Hematopoietic multipotent progenitor cell treated with erythropoietin and hydrocortisone succinate and interleukin-3 and kit ligand, for 8 days (in vitro differentiated cells): ENCODE measurements at regions not wholly inside any gene's neighbourhood (a gene's known extent, or its start where the extent isn't known, plus 50 kb on each side); places are given as distances from the start of the nearest gene placed in this dataset.
"Not testable (repeated sequence)": the region's sequence is repeated elsewhere in the genome, so short reads cannot be mapped to it uniquely, and the experiment has no call there.

ENCODE experiments used
- DNase-seq: peaks from one replicate; pipeline ENCODE4 v3.0.0-alpha.2; 2015

DNA sequence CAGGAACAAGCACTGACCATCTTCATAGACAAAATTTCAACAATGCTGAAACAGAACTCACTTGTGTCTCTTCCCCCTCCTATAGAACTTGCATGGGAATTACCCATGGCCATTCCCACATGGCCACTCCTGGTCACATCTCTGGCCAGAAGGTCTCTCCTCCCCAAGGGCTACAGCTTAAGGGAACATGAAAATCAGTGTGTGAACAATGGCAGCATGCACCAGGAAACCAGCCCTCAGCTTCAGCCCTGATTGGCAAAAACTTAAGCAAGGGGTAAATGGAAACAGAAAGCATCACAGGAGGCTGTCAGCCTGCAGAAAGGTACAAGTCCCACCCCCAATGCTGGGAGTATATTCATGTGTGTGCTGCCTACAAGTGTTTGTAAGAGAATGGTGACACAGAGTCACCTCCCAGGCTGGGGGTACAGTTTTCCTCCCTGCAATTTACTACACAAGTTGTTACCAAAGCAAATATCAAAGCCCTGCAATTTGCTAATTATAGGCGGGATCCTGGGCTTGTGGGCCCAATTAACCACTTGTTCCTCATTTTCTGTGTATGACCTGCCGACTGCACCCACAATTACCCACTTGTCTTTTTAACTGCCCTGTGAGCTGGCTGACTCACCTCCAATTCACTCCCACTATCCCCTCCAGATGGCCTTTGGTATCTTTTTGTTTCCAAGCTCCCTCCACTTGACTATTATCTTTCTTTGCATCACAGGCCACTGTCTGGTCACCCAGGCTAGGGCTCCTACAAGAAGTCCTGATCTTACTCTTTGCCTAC is 84.4 kb upstream of the HES1 start:
- DNase-seq, result peak; percentile 20

DNA sequence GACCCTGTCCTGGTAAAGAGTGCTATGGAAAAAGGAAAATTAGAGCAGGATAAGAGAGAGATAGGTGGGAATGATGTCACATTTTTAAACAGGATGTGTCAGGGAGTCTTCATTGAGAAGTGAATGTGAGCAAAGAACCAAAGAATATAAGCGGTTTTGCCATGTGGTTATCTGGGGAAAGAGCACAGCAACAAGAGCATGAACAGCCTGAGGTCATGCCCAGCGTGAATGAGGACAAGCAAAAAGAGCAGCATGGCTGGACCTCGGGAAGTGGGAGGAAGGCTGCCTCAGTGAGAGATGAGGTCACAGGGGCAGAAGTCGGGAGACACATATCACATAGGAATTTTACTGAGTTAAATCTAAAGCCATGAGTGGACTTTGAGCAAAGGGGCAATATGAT is 82.8 kb upstream of the HES1 start:
- no peak for DNase-seq

DNA sequence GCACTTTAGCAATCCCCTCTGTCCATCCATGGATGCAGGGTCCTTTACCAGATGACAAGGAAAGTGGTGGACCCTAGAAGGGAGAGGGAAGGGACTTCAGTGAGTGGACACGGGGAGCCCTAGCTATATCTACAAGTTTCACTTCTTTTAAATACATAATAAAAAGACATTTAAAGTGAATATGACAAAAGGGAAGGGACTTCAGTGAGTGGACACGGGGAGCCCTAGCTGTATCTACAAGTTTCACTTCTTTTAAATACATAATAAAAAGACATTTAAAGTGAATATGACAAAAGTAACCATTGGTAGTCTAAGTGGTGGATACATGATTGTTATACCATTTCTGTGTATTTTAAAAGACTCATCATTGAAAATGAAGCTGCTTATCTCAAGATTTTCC is 81.9 kb upstream of the HES1 start:
- no peak for DNase-seq

DNA sequence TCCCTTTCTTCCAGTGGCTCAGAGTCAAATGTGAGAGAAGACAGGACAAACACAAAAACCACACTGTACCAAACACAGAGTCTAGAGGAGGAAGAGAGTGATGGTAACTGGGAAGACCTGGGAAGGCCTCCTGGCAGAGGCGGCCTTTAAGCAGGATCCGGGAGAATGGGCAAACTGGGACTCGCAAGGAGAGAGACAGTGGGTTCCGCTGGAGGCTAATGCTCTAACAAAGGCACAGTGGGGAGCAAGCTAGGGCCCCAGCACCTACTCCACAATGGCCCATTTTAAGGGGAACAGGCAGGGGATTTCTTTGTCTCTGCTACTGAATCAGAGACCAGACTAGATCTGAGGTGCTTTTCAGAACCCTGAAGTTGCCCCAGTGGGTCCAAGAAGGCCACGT is 81.4 kb upstream of the HES1 start:
- DNase-seq, result no peak

DNA sequence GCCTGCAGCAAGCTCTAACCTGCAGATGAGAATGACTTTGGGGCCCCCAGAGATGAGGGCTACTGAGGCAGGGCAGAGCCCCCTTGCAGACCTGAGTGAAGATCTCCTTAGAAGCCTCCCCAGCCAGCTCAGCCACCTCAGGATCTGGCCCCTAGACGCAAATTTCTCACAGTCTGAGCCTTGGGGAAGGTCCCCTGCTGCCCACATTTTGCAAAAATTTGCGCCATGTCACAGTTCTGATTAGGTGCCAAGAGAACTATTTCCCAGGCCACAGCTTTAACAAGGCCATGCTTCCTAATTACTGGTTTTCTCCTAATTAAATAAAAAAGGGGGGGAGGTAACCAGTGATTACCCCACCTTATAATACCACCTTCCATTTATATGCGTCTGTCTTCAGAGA is 81.0 kb upstream of the HES1 start:
- DNase-seq, result no peak

DNA sequence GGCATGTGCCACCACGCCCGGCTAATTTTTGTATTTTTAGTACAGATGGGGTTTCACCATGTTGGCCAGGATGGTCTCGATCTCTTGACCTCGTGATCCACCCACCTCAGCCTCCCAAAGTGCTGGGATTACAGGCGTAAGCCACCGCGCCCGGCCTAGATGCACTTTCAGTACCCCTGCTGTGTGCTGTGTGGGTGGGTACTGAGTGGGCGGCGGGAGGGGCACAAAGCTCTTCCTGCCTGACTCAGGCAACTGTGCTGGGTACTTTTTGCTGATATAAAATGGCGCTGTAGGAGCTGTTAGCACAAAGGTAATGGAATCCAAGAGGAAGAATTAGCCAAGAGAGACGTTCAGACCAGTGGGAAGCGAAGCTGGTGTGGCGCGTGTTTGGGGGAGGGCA is 79.6 kb upstream of the HES1 start:
- DNase-seq, result not testable (repeated sequence)

DNA sequence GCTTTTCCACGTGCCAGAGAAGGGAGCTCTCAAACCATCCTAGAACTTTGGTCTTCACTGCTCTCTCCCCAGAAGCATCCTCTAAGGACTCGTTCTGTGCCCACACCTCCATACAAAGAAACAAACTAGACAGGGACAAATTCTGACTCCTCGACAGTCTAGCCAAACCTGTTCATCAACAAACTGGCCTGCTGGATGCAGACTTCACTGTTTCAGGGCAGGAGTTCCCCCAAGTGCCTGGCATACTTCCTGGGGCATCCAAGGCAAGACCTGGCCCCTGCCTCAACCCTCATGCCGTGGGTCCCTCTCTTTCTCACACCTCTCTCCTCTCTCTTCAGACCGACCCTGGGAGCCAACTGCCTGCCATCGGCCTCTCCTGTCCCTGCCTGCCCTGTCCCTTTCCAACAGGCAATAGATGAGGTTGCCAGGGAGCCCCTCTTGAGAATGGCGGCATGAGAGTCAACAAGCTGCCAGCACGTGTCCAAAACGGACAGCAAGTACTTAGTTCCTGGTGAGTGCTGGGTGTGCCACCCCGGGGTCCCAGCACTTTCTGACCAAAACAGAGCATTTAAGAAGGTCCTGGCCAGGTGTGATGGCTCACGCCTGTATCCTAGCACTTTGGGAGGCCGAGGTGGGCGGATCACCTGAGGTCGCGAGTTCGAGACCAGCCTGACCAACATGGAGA is 79.1 kb upstream of the HES1 start:
- no peak for DNase-seq

DNA sequence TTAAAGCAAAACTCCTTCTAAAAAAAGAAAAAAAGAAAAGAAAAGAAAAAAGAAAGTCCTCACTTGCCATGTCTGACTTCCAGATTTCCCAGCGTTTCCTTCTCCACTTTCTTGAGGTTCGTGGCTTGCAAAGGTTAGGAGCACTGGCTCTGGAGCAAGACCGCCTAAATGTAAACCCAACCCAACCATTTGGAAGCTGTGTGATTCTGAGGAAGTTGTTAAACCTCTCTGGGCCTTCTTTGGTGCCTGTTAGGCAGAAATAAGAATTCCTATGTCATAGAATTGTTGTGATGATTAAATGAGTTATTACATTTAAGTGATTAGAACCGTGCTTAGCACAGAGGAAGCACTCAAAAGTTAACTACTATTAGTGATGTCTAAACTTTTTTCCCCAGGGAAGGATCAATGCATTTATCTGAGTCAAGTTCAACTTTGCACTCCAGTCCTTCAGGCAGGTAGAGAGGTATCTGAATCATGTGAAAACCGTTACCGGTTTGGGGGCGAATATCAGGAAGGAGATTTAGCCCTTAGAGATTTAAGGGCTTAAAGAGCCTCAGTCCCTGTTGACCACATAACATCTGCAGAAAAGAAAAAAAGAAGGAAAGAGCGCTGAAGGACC is 78.3 kb upstream of the HES1 start:
- DNase-seq, result no peak

DNA sequence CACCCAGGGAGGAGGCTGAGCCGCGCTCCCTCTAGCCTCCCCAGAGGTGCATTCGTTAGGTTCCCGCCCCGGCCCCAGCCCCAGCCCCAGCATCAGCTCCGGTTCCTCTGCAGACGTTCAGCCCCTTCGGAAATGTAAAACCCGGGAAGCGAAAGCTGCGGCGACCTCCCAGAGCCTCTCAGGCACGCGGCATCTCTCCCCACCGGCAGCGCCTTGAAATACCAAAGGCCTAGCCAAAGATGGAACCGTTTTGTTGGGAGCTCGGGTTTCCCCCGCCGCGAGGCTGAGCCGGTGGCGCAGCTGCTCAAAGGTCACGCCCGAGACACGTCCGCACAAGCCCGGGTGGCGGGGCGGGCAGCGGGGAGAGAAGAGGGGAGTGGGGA is 77.8 kb upstream of the HES1 start:
- DNase-seq, result peak; percentile 9

DNA sequence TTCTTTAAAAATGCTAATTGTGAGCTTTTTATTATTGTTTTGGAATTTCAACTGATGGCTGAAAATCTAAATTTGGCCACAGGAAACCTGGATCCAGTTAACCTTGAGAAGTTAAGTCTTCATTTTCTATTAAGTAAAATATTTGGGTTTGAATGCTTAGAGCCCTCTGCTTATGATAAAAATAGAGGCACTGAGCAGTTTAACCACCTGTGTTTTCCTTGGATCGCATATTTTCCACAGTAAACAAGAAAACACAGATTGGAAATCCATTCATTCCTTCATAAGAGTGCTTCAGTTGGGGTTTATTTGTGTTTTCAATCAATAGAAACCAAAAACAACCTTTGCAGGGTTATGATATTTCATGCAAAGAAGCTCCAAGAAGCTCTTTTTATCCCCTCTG is 77.2 kb upstream of the HES1 start:
- no peak for DNase-seq

DNA sequence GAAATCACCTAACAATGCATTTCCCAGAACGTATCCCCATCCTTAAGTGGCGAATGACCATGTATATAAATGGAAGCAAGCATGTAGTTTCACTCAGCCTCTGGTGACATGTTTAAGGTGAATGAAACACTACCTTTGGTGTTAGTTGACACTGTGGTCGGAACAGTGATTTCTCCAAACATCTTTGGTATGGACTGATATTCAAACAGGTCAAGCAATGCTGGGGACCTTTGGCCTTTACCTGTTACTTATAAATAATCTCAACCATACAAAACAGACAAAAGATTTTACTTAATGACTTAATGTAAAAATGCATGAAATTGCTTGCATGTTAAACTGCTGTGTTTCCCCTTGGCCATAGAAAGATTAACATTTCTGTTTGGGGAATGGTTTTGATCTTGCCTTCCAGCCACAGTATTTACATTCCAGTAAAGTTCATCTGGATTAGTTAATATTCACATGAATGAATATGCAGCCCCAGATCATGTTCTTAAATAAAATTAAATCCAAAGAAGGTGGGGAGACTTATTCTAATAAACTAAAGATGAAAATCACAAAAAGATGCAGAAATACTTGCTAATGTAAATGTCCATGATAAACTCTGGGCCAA is 74.4 kb upstream of the HES1 start:
- DNase-seq, result no peak

DNA sequence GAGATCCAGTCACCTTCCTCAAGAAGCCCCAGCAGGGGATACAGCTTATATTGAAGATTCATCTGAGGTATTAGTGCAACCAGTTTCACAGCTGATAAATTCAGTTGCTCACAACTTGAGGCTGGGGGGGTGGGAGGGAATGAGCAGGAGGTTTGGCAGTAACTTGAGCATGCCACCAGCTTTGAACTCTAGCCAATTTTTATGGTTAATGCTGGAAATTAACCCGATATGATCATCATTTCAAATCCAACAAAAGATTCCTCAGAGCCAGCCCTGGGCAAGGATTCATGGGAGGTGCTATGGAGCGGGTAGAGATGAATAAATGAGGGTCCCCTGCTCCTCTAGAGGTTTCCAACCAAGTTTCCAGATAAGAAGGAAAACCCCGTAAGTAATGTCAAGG is 73.1 kb upstream of the HES1 start:
- no peak for DNase-seq

DNA sequence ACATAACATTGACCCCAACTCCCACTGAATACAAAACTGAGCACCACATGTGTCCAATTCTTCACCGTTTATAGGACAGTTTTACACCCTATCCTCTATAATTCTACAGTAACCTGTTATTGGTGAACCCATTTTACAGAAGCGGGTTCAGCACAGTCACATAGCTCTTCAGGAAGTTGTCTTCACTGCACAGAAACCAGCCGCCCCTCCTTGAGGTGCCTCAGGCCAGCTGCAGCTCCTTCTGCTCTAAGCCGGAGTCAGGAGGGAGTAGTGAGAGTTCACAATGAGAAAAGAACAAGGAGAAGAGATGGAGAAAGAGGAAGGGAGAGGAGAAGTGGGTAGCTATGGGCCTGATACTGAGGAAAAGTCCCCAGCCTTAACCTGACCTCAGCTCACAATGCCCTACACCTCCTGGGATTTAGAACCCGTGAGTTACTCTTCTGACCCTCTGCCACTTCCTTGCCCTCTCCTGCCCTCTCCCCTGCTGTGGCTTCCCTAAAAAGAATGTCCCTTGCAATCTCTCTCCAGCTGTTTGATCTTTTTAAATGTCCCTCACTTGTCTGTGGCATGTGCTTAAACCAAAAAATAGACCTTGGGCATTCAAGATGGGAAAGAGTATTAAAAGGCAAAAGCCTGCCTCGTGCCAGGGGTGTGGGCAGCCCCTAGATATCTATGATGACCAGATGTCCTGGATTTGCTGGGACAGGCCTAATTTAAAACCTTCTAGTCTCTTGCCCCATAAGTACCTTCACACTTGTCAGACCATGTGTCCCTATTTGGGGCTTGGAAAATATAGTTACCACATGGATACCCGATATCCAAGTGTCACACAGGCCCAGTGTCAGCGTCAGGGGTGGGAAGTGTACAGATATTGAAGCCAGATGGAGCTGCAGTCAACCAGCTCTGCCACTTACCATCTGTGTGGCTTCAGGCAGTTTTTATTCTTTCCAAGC is 71.3 kb upstream of the HES1 start:
- DNase-seq, result no peak

DNA sequence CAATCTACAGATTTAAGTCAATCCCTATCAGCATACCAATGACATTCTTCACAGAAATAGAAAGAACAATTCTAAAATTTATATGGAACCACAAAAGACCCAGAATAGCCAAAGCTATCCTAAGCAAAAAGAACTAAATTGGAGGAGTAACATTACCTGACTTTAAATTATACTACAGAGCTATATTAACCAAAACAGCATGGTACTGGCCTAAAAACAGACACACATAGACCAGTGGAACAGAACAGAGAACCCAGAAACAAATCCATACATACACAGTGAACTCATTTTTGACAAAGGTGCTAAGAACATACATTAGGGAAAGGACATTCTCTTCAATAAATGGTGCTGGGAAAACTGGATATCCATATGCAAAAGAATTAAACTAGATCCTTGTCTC is 68.6 kb upstream of the HES1 start:
- DNase-seq, result not testable (repeated sequence)

DNA sequence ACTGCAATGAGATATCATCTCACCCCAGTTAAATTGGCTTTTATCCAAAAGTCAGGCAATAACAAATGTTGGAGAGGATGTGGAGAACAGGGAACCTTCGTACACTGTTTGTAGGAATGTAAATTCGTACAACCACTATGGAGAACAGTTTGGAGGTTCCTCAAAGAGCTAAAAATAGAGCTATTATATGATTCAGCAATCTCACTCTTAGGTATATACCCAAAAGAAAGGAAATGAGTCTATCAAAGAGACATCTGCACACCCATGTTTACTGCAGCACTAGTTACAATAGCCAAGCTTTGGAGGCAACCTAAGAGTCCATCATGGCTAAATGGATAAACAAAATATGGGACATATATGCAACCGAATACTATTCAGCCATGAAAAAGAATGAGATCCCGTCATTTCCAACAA is 68.0 kb upstream of the HES1 start:
- DNase-seq, result no peak

DNA sequence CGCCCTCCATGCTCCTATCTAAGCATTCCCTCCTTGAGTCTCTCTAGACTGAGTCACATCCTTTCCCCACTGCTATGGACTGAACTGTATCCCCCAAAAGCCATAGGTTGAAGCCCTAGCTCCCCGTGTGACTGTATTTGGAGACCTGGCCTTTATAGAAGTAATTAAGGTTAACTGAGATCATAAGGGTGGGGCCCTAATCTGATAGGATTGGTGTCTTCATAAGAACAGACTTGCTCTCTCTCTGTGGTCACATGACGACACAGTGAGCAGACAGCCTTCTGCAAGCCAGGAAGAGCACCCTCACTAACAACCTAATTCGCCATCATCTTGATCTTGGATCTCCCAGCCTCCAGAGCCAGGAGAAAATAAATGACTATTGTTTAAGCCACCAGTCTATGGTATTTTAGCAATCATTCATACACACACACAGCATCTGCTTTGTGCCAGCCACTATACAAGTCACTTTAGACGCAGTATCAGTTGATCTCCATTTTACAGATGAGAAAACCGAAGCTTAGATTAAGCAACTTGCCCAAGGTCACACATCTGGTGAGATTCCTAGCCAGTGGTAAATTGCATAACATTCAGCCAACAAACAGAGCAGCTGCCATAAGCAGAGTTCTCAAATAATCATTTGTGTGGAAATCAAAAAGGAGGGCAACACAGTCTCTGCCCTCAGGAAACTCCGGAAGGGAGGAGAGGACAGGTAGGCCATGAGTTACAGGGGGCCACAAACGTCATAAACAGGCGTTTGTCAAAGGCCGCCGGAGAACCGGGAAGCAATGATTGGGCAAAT is 66.3 kb upstream of the HES1 start:
- DNase-seq, result peak; percentile 62

DNA sequence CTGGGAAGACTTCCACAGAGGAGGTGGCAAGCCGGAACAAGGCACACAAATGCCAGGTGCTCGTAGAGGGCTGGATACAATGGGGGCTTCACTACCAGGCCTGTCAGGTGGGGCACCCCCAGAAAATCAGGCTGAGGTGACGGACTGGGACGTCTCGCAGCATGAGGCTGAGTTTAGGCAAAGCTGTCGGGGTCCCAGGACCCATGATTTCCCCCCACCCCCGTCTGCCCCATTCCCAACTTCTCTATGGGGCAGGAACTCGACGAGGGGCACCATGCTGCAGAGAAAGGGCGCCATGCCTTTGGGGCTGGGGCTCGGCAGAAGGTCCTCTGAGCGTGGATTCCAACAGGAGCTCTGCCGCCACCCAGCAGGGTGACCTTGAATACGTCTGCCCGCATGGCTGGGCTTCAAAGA is 65.7 kb upstream of the HES1 start:
- no peak for DNase-seq

DNA sequence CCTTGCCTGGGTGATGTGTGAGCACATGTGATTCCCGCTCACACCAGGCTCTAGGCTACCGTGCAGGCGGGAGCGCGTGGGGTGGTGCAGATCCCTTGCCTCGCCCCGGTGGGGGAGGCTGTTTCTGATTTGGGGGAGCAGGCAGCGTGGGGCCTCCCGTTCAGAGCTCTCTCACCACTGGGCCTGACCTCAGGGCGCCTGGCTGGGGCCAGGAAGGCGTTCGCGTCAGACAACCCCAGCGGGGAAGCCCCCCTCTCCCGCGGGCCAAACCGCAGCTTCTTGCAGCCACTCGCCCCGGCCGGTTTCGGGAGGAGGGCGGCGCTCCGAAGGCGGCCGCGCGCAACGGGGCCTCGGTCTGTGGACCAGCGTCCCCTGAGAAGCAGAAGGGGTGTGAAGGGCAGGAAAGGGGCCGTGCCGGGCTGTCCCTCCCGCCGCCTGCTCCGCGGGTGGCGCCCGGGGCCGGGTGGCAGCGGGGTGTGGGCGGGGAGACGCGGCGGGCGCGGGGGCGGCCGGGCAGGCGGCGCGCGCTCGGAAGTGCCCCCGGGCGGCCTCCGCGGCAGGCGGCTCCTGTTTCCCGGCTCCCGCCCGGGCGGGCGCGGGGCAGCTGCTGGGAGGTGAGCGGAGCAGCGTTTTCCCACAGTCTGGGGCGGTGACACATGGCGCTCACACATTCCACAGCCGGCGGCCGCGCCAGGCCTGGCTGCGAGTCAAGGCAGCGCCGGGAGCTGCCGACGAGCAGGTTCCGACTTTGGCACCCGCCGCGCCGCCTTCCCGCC is 65.1 kb upstream of the HES1 start:
- DNase-seq, result peak; percentile 45

DNA sequence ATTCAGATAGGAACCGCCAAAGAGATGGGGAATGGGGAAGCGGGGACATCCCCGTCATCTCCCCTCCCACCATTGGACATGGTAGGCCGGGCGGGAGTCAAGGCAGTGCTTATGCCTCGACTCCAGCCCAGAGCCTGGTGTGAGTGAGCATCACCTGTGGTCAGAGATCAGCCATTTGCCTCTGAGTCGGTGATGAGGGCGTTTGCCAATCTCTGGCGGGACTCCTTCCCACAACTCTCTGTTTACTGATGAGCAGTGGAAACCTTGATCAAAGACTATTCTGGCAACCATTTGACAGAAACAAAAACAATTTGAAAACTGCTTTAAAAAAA is 63.9 kb upstream of the HES1 start:
- no peak for DNase-seq

DNA sequence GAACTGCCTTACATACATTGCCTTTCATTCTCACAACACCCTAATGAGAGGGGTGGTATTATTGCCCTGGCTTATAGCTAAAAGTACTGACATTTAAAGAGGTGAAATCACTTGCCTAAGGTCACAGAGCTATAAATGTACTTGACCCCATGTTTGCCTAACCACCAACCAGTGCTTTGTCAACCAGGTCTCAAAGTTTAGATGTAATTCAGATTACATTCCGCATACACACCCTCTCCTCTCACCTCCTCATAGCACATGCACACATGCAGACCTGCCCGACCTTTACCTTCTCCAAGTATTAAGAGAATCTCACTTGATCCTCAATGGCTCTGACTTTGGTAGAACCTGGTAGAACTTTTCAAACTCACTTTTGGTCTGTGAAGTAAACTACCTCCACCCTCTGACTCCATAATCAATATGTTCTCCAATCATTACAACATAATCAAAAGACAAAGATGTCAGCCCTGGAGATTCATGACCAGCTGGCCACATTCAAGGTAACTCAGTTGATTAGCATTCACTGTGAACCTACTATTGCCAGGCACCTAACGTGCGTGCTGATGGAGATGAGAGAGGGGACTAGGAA is 63.2 kb upstream of the HES1 start:
- DNase-seq, result no peak

DNA sequence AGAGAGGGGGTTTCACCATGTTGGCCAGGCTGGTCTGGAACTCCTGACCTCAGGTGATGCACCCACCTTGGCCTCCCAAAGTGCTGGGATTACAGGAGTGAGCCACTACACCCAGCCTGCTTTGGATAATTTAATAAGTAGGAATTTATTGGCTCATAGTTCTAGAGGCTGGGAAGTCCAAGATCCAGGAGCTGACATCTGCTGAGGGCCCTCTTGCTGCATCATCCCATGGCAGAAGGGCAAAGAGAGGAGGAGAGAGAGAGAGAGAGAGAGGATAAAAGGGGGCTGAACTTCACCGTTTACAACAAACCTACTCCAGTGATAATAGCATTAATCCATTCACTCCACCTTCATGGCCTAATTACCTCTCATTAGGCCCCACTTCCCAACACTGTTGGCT is 62.0 kb upstream of the HES1 start:
- no peak for DNase-seq
